ENCODE measurements at regions not wholly inside any gene's neighbourhood (a gene's known extent, or its start where the extent isn't known, plus 50 kb on each side); places are given as distances from the start of the nearest gene placed in this dataset.
"Not testable (repeated sequence)": the region's sequence is repeated elsewhere in the genome, so short reads cannot be mapped to it uniquely, and the experiment has no call there.

- H3K4me1 ChIP-seq (ENCODE audit: insufficient read depth, low read length) = peaks cover 17% of the 10 kb centered on the region
- no peaks in the 10 kb centered on the region for H3K36me3 ChIP-seq (ENCODE audit: insufficient read depth, low read length)
- POLR2A ChIA-PET = no interaction called here
- peaks cover 30 to 52% (median 34%) of the 10 kb centered on the region in 3 donors for H3K4me1 Mint-ChIP-seq
- H3K27ac Mint-ChIP-seq = no peak overlapping the region
- DNase-seq = no peak
- no peaks in the 10 kb centered on the region for H3K27me3 ChIP-seq (ENCODE audit: insufficient read depth, low read length, poor library complexity, severe bottlenecking)
- no peak overlapping the region for H3K4me3 Mint-ChIP-seq
- H3K27me3 Mint-ChIP-seq = peaks cover 0 to 5% of the 10 kb centered on the region in 2 donors
- H3K9me3 Mint-ChIP-seq = peaks cover 0 to 3% (median 0%) of the 10 kb centered on the region in 5 donors
- CTCF ChIA-PET = no interaction called here
- peaks cover 0 to 3% (median 0%) of the 10 kb centered on the region in 3 donors for H3K36me3 Mint-ChIP-seq
- H3K4me3 ChIP-seq (ENCODE audit: low read length) = no peak overlapping the region
- no peaks in the 10 kb centered on the region for H3K9me3 ChIP-seq (ENCODE audit: low read length)
- no peak overlapping the region for H3K27ac ChIP-seq (ENCODE audit: low read depth, low read length)
Observed at GRCh38 chr14:34050606-34051005, 99.7 kb upstream of the EGLN3 start.

DNA sequence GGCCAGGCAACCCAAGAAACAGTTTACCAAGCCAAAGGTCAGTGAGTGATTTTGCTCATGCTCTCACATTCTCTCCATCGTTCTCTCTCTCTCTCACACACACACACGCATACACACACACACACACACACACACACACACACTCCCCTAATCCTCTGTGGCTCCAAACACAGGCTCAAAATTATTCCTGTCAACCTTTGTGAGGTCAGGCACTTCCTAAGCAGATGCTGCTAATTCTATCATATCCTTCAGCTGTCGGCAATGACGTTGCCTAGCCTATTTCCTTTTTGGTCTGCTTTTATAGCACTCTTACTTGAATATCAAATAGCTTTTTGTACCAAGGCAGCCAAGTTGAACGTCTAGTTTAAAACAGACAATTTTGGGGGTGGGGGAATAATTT, 98.9 kb upstream of the EGLN3 start:
- peaks cover 0 to 3% (median 0%) of the 10 kb centered on the region in 3 donors for H3K36me3 Mint-ChIP-seq
- peaks cover 0 to 3% (median 0%) of the 10 kb centered on the region in 5 donors for H3K9me3 Mint-ChIP-seq
- Histone ChIP-seq H3K36me3 (ENCODE audit: insufficient read depth, low read length) (no peaks in the 10 kb centered on the region), H3K27ac (ENCODE audit: low read depth, low read length) (no peak overlapping the region), H3K4me1 (ENCODE audit: insufficient read depth, low read length) (peaks cover 17% of the 10 kb centered on the region), H3K27me3 (ENCODE audit: insufficient read depth, low read length, poor library complexity, severe bottlenecking) (no peaks in the 10 kb centered on the region), H3K4me3 (ENCODE audit: low read length) (no peak overlapping the region), H3K9me3 (ENCODE audit: low read length) (no peaks in the 10 kb centered on the region)
- POLR2A ChIA-PET = no interaction called here
- CTCF ChIA-PET = no interaction called here
- H3K4me3 Mint-ChIP-seq = peak overlapping the region in 1 of 7 donors; percentile 47
- peaks cover 0 to 5% of the 10 kb centered on the region in 2 donors for H3K27me3 Mint-ChIP-seq
- no peak overlapping the region for H3K27ac Mint-ChIP-seq
- DNase-seq = no peak
- H3K4me1 Mint-ChIP-seq = peaks cover 28 to 57% (median 37%) of the 10 kb centered on the region in 3 donors

DNA sequence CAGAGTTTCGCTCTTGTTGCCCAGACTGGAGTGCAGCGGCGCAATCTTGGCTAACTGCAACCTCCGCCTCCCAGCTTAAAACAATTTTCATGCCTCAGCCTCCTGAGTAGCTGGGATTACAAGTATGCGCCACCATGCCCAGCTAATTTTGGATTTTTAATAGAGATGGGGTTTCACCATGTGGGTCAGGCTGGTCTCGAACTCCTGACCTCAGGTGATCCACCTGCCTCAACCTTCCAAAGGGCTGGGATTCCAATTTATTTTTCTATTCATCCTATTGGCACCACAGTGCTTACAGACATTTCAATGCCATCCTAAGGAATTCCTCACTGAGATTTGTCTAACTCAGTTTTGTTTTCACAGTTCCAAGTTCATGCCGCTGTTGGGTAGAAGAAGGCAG, 98.3 kb upstream of the EGLN3 start:
- H3K9me3 Mint-ChIP-seq; H3K36me3 ChIP-seq (ENCODE audit: insufficient read depth, low read length); H3K4me3 ChIP-seq (ENCODE audit: low read length); H3K36me3 Mint-ChIP-seq; H3K27ac ChIP-seq (ENCODE audit: low read depth, low read length); H3K27me3 Mint-ChIP-seq; H3K9me3 ChIP-seq (ENCODE audit: low read length); H3K27ac Mint-ChIP-seq; DNase-seq; POLR2A ChIA-PET; H3K27me3 ChIP-seq (ENCODE audit: insufficient read depth, low read length, poor library complexity, severe bottlenecking); H3K4me3 Mint-ChIP-seq; CTCF ChIA-PET: not testable (repeated sequence)
- peaks cover 33 to 63% (median 43%) of the 10 kb centered on the region in 3 donors for H3K4me1 Mint-ChIP-seq
- H3K4me1 ChIP-seq (ENCODE audit: insufficient read depth, low read length) = peaks cover 23% of the 10 kb centered on the region

DNA sequence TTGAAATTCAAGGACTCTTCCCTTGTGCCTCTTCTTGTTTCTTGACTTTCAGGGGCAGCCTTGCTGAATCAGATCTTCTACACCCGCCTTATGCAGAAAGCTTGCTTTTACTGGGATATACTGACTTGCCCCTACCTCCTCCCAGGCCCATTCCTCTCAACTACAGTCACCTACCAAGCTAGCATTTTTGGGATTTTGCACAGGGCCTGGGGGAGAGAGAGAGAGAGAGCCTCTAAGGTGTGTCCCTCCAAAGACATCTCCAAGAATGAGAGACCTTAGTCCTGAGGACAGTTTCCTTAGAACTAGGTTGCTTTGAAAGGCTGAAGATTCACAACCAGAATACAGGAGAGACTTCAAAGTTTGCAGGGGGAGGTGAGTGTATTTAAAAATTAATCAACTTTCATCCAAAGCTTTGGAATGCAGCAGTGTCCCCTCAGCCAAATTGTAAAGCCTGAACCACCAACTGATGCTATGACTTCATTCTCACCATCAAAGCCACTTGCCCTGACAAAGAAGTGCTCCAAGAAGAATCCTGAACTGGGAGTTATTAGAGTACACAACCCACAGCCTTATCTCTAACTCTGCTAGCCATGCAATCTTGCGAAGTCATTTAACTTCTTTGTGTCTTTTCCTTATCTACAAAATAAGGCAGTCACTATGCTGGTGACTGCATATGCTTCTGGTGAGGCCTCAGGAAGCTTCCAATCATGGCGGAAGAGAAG, 96.1 kb upstream of the EGLN3 start:
- Histone ChIP-seq H3K27me3 (ENCODE audit: insufficient read depth, low read length, poor library complexity, severe bottlenecking) (no peaks in the 10 kb centered on the region), H3K4me3 (ENCODE audit: low read length) (no peak overlapping the region), H3K27ac (ENCODE audit: low read depth, low read length) (peak overlapping the region; percentile 51), H3K4me1 (ENCODE audit: insufficient read depth, low read length) (peaks cover 37% of the 10 kb centered on the region), H3K36me3 (ENCODE audit: insufficient read depth, low read length) (no peaks in the 10 kb centered on the region), H3K9me3 (ENCODE audit: low read length) (no peaks in the 10 kb centered on the region)
- DNase-seq = no peak
- ChIA-PET POLR2A (no interaction called here), CTCF (no interaction called here)
- Mint-ChIP-seq H3K27ac (peak overlapping the region in 1 of 8 donors; percentile 38), H3K9me3 (peaks cover 0 to 3% (median 0%) of the 10 kb centered on the region in 5 donors), H3K4me1 (peaks cover 43 to 71% (median 46%) of the 10 kb centered on the region in 3 donors), H3K4me3 (no peak overlapping the region), H3K27me3 (peaks cover 0 to 6% of the 10 kb centered on the region in 2 donors), H3K36me3 (peaks cover 0 to 3% (median 0%) of the 10 kb centered on the region in 3 donors)

- Histone ChIP-seq H3K27ac (ENCODE audit: low read depth, low read length) (peak overlapping the region; percentile 56), H3K4me1 (ENCODE audit: insufficient read depth, low read length) (peaks cover 37% of the 10 kb centered on the region), H3K4me3 (ENCODE audit: low read length) (no peak overlapping the region), H3K9me3 (ENCODE audit: low read length) (no peaks in the 10 kb centered on the region), H3K27me3 (ENCODE audit: insufficient read depth, low read length, poor library complexity, severe bottlenecking) (no peaks in the 10 kb centered on the region), H3K36me3 (ENCODE audit: insufficient read depth, low read length) (no peaks in the 10 kb centered on the region)
- Mint-ChIP-seq H3K36me3 (no peaks in the 10 kb centered on the region), H3K4me3 (peak overlapping the region in 1 of 7 donors; percentile 57), H3K27ac (peak overlapping the region in 1 of 8 donors; percentile 48), H3K9me3 (peaks cover 0 to 3% (median 0%) of the 10 kb centered on the region in 5 donors), H3K4me1 (peaks cover 34 to 62% (median 37%) of the 10 kb centered on the region in 3 donors), H3K27me3 (peaks cover 0 to 4% of the 10 kb centered on the region in 2 donors)
- ChIA-PET CTCF (no interaction called here), POLR2A (no interaction called here)
- no peak for DNase-seq
Observed at GRCh38 chr14:34044666-34045306, 93.9 kb upstream of the EGLN3 start.

- no peak overlapping the region for H3K4me3 ChIP-seq (ENCODE audit: low read length)
- CTCF ChIA-PET = interaction anchor here (1.6 kb wide), 1 partner anchor 9 kb away, joined by 4 read pairs; no protein-coding TSS in a partner anchor
- peak overlapping the region in 1 of 8 donors; percentile 48 for H3K27ac Mint-ChIP-seq
- H3K36me3 ChIP-seq (ENCODE audit: insufficient read depth, low read length) = no peaks in the 10 kb centered on the region
- H3K4me1 ChIP-seq (ENCODE audit: insufficient read depth, low read length) = peaks cover 37% of the 10 kb centered on the region
- H3K36me3 Mint-ChIP-seq = no peaks in the 10 kb centered on the region
- no peaks in the 10 kb centered on the region for H3K9me3 ChIP-seq (ENCODE audit: low read length)
- H3K4me3 Mint-ChIP-seq = peak overlapping the region in 5 of 7 donors; percentile 42 to 73 (median 57)
- peaks cover 0 to 4% of the 10 kb centered on the region in 2 donors for H3K27me3 Mint-ChIP-seq
- DNase-seq = no peak
- peaks cover 30 to 59% (median 36%) of the 10 kb centered on the region in 3 donors for H3K4me1 Mint-ChIP-seq
- H3K27ac ChIP-seq (ENCODE audit: low read depth, low read length) = peak overlapping the region; percentile 56
- no peaks in the 10 kb centered on the region for H3K27me3 ChIP-seq (ENCODE audit: insufficient read depth, low read length, poor library complexity, severe bottlenecking)
- H3K9me3 Mint-ChIP-seq = peaks cover 0 to 3% (median 0%) of the 10 kb centered on the region in 5 donors
- POLR2A ChIA-PET = interaction anchor here (0.5 kb wide), 1 partner anchor 48 kb away, joined by 10 read pairs; no protein-coding TSS in a partner anchor
Observed at GRCh38 chr14:34044373-34044637, 93.4 kb upstream of the EGLN3 start.

DNA sequence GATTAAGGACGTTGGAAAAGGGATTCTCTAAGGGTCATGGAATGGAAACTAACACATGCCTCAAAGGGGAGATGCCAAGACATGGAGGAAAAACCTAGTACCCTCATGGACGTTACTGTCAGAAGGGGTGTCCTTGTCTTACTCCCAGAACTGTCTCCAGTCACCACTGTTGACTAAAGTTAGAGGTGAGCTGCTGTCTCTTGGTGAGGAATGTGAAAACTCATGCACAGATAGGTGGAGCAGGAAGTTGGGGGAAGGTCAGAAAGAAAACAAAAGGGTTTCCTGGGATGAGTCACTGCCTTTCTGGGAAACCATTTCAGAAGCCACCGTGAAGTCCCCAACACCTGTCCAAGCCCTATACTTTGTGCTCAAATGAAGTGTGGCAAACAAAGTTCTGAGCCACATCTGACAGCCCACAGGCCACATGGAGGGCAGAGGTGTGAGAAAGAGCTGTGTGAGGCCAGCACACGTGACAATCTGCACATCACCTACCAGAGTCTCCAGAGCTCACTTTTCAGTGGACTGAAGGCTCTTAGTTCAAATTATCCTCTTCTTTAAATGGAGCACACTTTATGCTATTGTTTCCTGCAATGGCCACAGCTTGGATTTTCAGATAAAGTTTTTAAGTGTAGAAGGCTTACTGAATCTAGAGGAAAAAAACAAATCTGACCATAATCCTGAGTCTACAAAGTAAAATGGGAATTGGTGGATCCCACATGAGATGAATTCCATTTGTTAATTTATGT, 92.9 kb upstream of the EGLN3 start:
- Histone ChIP-seq H3K27me3 (ENCODE audit: insufficient read depth, low read length, poor library complexity, severe bottlenecking) (no peaks in the 10 kb centered on the region), H3K36me3 (ENCODE audit: insufficient read depth, low read length) (no peaks in the 10 kb centered on the region), H3K9me3 (ENCODE audit: low read length) (no peaks in the 10 kb centered on the region), H3K4me3 (ENCODE audit: low read length) (no peak overlapping the region), H3K27ac (ENCODE audit: low read depth, low read length) (peak overlapping the region; percentile 56), H3K4me1 (ENCODE audit: insufficient read depth, low read length) (peaks cover 37% of the 10 kb centered on the region)
- DNase-seq = peak; percentile 8 to 69 (median 40)
- Mint-ChIP-seq H3K27ac (peak overlapping the region in 7 of 8 donors; percentile 15 to 73 (median 58)), H3K4me1 (peaks cover 31 to 64% (median 36%) of the 10 kb centered on the region in 3 donors), H3K27me3 (peaks cover 0 to 3% of the 10 kb centered on the region in 2 donors), H3K4me3 (peak overlapping the region in 6 of 7 donors; percentile 22 to 73 (median 55)), H3K9me3 (peaks cover 0 to 5% (median 0%) of the 10 kb centered on the region in 5 donors), H3K36me3 (no peaks in the 10 kb centered on the region)
- ChIA-PET CTCF (interaction anchor here (1.6 kb wide), 1 partner anchor 9 kb away, joined by 4 read pairs; no protein-coding TSS in a partner anchor), POLR2A (interaction anchor here (0.5 kb wide), 1 partner anchor 49 kb away, joined by 10 read pairs; no protein-coding TSS in a partner anchor)

Measured in CD8-positive, alpha-beta memory T cell (primary cell).